Ascending aorta (tissue), 2 donors: ENCODE measurements at regions not wholly inside any gene's neighbourhood (a gene's known extent, or its start where the extent isn't known, plus 50 kb on each side); places are given as distances from the start of the nearest gene placed in this dataset.

Source experiments
- DNase-seq, 2 donors: peaks; one replicate each; pipeline ENCODE4 v3.0.0-alpha.2; 2019; ENCODE audit warnings: low spot score in 2 of 2
- H3K27ac ChIP-seq, 2 donors: fragments of 200-600 bp; sonication (generic); one replicate each; pipeline ENCODE4 v1.5.1; 2016 to 2017; ENCODE audit warnings: mild to moderate bottlenecking in 1 of 2
- H3K27me3 ChIP-seq: fragments of 200-600 bp; sonication (generic); one replicate; pipeline ENCODE4 v1.5.1; 2017
- H3K36me3 ChIP-seq, 2 donors: fragments of 200-600 bp; sonication (generic); one replicate each; pipeline ENCODE4 v1.5.1; 2016
- H3K4me1 ChIP-seq, 2 donors: fragments of 200-600 bp; sonication (generic); one replicate each; pipeline ENCODE4 v1.5.1; 2016 to 2017; ENCODE audit warnings: mild to moderate bottlenecking in 1 of 2
- H3K4me3 ChIP-seq, 2 donors: fragments of 200-600 bp; sonication (generic); one replicate each; pipeline ENCODE4 v1.5.1; 2016 to 2017; ENCODE audit warnings: mild to moderate bottlenecking in 1 of 2
- H3K9me3 ChIP-seq, 2 donors: fragments of 200-600 bp; sonication (generic); one replicate each; pipeline ENCODE4 v1.5.1; 2016
- CTCF ChIP-seq, 3 experiments: fragments of 200-600 bp in 2 of 3; fragments of 450-650 bp in 1 of 3; sonication (generic) in 2 of 3; IDR thresholded peaks; one replicate each; pipeline ENCODE4 v1.5.1; 2016 to 2019; ENCODE audit warnings: antibody characterized with exemption in 3 of 3, mild to moderate bottlenecking in 1 of 3, moderate library complexity in 1 of 3
- intact Hi-C: fragments of 100-400 bp; cut with DNase I; formaldehyde crosslinking; loops from one replicate; pipeline ENCODE4 v1.15.1; 2023

- Histone ChIP-seq H3K27me3 (no peaks in the 10 kb centered on the region), H3K4me3 (no peak overlapping the region), H3K27ac (no peak overlapping the region), H3K36me3 (no peaks in the 10 kb centered on the region), H3K4me1 (peaks cover 0 to 14% of the 10 kb centered on the region in 2 donors), H3K9me3 (peaks cover 0 to 6% of the 10 kb centered on the region in 2 donors)
- no peak for TF ChIP-seq CTCF (IDR thresholded peaks at IDR 0.05)
- DNase-seq: no peak
- intact Hi-C loops: no loop called here
Observed at GRCh38 chr6:141957271-141957670, 175.5 kb upstream of the GJE1 start.

GRCh38 chr6:141956868-141957267, 175.9 kb upstream of the GJE1 start:
- no peak overlapping the region for H3K4me3 ChIP-seq
- no peaks in the 10 kb centered on the region for H3K36me3 ChIP-seq
- intact Hi-C loops: no loop called here
- H3K27ac ChIP-seq: peak overlapping the region in 1 of 2 donors; percentile 66
- peaks cover 0 to 14% of the 10 kb centered on the region in 2 donors for H3K4me1 ChIP-seq
- DNase-seq: no peak
- TF ChIP-seq CTCF (IDR thresholded peaks at IDR 0.05): no peak
- H3K27me3 ChIP-seq: no peaks in the 10 kb centered on the region
- H3K9me3 ChIP-seq: peaks cover 0 to 6% of the 10 kb centered on the region in 2 donors

- Histone ChIP-seq H3K9me3 (peaks cover 0 to 6% of the 10 kb centered on the region in 2 donors), H3K4me1 (peaks cover 0 to 14% of the 10 kb centered on the region in 2 donors), H3K36me3 (no peaks in the 10 kb centered on the region), H3K27ac (peak overlapping the region in 1 of 2 donors; percentile 66), H3K4me3 (no peak overlapping the region), H3K27me3 (no peaks in the 10 kb centered on the region)
- TF ChIP-seq CTCF (IDR thresholded peaks at IDR 0.05): no peak
- intact Hi-C loops: no loop called here
- DNase-seq: peak in 1 of 2 donors; percentile 65
Observed at GRCh38 chr6:141956046-141956761, 176.5 kb upstream of the GJE1 start.

- Histone ChIP-seq H3K9me3 (peaks cover 0 to 6% of the 10 kb centered on the region in 2 donors), H3K36me3 (no peaks in the 10 kb centered on the region), H3K27me3 (no peaks in the 10 kb centered on the region), H3K4me1 (peaks cover 0 to 14% of the 10 kb centered on the region in 2 donors), H3K4me3 (no peak overlapping the region), H3K27ac (no peak overlapping the region)
- TF ChIP-seq CTCF (IDR thresholded peaks at IDR 0.05): no peak
- intact Hi-C loops: no loop called here
- no peak for DNase-seq
Observed at GRCh38 chr6:141953072-141953471, 179.7 kb upstream of the GJE1 start.

GRCh38 chr6:141946502-141946901, 186.2 kb upstream of the GJE1 start:
- Histone ChIP-seq H3K36me3 (no peaks in the 10 kb centered on the region), H3K27ac (no peak overlapping the region), H3K4me1 (no peaks in the 10 kb centered on the region), H3K9me3 (peaks cover 0 to 18% of the 10 kb centered on the region in 2 donors), H3K27me3 (no peaks in the 10 kb centered on the region), H3K4me3 (no peak overlapping the region)
- intact Hi-C loops: no loop called here
- no peak for TF ChIP-seq CTCF (IDR thresholded peaks at IDR 0.05)
- DNase-seq: no peak
